GM18858 (cell line): ENCODE measurements at regions not wholly inside any gene's neighbourhood (a gene's known extent, or its start where the extent isn't known, plus 50 kb on each side); places are given as distances from the start of the nearest gene placed in this dataset.
A peak's percentile ranks its signal among the peaks of the same experiment; 100 is the strongest.
"Not testable (repeated sequence)": the region's sequence is repeated elsewhere in the genome, so short reads cannot be mapped to it uniquely, and the experiment has no call there.

Experiments used
- ATAC-seq: cut with Tn5 transposase; IDR thresholded peaks from one replicate; pipeline ENCODE4 v1.9.1; 2021; ENCODE audit not compliant: unreplicated experiment

DNA sequence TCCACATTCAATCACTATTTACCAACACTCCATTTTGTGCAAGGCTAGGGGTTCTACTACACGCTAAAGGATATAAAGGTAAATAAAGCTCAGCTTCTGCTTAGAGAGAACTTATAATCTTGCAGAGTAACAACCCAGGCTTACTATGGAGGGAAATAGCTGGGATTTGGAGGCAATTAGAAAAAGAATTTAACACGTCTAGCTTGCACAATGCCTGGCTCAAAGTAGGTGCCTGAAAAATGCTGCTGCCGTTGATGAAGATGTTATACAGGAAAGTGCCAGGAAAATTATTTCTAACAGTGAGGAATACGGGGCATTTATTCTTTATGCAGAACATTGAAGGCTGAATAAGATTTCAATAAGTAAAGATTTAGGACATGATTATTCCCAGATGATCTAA is 214.2 kb downstream of the KITLG start:
- ATAC-seq, result no peak

DNA sequence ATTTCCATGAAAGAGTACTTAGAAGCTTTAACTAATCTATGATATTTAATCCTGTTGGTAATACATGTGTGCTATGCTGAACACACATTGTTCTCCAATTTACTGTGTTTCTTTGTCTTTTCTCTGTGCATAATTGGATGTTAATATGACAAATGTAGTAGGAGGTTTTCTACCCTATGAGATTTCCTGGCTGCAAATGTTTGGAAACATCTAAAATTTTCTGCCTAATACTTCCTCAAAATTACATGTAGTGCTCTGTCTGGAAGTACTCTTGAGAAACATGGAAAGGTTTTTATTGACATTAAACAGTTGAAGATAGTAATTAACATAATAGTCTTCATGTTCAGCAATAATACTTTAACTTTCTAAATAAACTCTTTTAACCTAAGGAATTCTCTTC is 213.0 kb downstream of the KITLG start:
- no peak for ATAC-seq

DNA sequence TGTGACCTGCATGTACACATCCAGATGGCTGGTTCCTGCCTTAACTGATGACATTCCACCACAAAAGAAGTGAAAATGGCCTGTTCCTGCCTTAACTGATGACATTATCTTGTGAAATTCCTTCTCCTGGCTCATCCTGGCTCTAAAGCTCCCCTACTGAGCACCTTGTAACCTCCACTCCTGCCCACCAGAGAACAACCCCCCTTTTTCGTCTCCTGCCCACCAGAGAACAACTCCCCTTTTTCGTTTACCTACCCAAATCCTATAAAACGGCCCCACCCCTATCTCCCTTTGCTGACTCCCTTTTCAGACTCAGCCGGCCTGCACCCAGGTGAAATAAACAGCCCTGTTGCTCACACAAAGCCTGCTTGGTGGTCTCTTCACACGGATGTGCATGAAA is 212.2 kb downstream of the KITLG start:
- not testable (repeated sequence) for ATAC-seq

DNA sequence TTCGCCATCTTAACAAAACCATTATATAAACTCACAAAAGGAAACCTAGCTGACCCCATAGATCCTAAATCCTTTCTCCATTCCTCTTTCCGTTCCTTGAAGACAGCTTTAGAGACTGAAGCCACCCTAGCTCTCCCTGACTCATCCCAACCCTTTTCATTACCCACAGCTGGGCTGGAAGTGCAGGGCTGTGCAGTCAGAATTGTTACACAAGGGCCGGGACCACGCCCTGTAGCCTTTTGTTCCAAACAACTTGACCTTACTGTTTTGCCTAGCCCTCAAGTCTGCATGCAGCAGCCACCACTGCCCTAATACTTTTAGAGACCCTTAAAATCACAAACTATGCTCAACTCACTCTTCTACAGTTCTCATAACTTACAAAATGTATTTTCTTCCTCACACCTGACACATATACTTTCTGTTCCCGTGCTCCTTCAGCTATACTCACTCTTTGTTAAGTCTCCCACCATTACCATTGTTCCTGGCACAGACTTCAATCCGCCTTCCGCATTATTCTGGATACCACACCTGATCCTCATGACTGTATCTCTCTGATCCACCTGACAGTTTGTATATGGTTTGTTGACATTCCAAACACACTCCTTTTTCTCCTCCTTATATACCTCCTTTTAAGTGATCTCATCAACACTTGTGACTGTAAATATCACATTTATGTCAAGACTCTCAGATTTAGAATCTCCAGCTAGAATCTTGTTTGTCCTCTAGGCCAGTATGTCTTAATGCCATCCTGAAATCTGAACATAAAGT is 208.7 kb downstream of the KITLG start:
- no peak for ATAC-seq

DNA sequence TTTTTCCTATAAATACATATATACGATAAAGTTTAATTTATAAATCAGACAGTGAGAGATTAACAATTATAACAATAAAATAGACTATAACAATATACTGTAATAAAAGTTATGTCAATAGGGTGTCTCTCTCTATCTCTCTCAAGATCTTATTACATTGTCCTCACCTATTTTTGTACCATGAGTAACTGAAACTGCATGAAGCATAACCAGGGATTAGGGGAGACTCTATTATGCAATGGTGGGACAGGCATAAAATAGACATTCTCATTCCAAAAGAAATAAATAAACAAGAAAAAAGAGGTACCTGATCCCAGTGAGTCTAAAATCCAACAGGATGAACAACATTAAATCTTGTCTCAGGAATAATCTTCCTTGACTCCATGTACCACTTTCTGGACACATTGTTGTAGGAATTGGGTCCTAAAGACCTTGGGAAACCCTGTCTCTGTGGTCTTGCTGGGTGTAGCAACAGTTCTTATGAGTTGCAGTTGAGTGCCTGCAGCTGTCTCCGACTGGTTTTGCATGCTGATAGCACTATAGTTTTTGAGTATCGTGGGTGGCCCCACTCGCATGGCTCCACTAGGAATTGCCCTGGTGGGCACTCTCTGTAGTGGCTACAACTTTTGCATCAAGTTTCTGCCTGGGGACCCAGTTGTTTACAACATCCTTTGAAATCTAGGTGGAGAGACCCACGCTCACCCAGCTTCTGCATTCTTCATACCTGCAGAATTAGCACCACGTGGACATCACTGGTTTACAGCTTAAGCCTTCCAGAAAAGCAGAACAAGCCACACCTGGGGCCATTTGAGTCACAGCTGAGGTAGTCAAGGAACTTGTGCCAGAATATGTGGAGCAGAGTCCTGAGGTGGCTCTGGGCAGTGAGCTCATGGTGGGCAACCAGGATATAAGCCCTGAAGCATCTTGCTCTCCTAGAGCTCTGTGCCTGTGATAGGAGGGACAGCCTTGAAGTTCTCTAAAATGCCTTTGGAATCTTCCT is 204.7 kb downstream of the KITLG start:
- no peak for ATAC-seq

DNA sequence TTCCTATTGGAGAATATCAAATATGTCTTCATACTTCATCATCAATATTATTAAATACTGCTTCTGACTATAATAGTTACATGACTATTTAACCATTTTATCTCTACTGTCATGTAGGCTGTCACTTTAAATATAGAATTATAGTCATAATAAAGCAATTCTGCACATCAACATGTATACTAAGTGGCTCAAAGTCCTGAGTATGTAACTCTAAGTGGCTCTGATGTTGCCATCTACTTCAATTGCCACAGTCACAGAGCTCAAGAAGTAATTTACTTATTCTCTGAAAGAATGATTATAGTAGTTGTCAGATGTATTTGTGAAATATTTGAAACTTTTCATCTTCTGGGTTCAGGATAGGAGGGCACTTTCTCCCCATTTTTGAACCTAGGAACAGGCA is 202.3 kb downstream of the KITLG start:
- no peak for ATAC-seq

DNA sequence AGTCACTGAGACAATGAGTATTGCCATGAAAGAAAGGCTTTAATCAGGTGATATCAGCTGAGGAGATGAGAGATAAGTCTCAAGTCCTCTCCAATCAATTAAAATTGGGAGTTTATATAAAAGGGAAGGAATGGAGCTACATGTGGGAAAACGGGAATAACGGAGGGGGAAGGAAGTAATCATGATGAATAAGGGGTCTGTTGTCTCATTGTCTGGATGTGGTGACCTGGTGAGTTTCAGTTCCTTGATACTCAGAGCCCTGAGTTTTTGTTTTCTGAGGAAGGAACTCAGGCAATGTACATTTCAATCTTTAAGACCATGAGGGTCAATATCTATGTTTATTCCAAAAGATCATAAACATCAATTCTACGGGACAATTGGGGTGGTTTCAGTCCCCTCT is 198.8 kb downstream of the KITLG start:
- ATAC-seq, result no peak

DNA sequence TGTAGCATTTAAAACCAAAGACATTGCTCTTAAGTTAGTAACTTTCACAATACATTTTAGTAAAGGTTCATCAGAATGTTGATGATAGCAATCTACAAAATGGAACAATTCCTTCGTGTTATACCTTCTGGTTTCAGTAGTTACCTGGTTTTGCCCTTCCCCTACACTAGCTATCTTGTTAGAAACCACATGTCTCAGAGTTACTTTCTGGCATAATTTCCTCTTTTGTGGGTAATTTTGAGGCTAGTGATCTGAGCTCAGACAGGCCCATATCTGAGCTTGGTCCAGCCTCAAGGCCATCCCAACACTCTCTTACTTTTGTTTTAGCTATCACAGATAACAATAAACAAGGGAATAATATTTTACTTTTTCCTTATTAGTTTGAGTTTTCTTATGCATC is 196.9 kb downstream of the KITLG start:
- peak; percentile 52 for ATAC-seq

DNA sequence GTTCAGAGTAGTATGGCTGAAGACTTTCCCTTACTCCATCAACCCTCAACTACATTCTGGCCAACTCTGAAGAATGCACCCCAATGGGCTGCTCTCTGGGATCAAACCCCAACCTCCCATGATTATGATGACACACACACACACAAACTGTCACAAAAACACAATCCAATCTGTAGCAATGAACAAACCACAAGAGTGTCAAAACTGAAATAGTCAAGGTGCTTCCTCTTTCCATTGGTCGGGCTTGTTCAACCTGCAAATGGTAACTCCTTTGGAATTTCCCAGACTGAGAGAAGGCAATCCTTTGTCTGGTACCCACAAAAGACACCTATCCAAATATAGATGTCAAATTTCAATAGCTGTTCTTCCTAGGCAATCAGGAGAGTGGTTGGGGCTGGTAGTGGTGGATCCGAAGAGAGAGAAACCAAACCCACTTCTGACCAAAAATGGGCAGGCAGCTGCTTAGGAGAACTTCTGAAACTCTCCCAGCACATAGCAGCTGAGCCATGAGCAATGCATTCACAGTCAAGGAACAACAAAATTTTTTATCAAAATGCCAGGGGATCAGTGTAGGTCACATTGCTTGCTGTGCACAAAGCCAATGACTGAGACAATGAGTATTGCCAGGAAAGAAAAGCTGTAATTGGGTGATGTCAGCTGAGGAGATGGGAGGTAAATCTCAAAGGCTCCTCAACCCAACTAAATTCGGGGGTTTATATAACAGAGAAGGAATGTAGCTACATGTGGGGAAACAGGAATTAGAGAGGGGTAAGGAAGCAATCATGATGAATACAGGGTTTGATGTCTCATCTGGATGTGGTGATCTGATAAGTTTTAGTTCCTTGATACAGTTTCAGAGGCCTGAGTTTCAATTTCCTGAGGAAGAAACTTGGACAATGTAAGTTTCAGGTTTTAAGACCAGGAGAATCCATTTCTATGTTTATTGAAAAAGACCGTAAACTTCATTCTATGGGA is 191.4 kb downstream of the KITLG start:
- ATAC-seq, result peak; percentile 51

DNA sequence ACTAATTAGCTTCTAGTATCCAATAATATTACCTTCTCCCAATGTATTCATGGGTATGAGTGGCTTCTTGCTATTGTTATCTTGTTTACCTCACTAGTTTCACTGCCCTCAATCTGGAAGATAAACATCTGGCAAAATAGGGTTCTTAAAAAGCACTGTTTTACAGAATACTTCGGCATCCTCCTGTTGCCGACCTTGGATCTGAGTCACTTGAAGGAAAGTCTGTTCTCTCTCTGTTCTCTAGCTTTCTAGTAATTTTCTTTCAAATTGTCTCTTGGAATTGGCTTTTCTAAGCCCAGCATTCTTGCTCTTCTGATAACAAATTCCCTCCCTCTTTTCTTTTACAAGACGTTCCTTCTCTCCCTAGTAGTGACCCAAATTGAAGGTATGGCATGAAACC is 189.5 kb downstream of the KITLG start:
- ATAC-seq, result no peak

DNA sequence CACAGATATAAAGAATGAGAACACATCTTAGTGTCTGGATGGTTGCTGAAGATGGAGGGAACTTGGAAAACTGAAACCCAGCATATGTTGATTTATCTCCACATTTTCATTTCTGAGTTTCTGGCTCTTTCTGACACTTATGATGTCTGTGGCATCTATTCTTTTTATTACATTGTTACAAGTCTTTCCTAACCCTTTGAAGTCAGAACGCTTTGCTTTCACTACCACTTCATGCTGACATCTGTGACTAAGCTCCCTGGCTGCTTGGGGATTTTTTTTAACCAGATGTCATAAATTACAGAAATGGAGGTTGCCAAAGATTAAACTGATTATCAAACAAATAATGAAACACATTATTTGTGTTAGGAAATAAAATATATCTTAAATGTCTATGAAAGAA is 188.7 kb downstream of the KITLG start:
- ATAC-seq, result peak; percentile 65

DNA sequence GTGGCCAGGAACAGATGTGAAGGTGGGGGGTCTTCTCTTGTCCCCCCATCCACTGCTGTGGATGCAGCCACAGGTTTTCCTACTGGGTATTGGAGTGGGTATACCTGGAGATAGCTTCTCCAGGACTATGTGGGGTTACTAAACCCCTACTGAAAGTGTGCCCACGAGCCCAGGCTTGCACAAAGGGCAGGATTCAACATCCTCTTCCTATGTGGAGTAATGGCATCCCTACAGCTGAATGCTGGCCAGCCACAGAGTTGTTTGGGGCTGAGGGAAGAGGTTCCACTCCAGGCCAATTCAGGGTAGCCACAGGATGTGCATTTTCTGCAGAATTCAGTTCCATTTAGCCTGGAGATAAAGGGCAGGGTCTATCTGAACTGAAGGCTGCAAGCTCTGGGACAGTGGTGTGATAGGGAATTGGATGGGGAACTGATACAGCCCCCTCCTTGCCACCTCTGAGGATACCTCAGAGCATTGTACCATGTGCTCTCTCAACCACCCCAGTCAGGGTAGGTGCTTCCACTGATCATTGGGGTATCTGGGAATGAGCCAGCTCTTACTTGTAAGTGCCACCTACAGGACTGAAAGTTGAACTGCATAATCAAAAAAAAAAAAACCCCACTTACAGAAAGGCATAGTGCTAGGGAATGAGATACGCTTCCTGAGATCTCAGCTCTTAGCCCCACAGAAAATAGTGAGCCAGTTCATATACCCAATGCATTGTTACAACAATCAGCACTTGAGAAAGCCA is 187.1 kb downstream of the KITLG start:
- ATAC-seq, result no peak

DNA sequence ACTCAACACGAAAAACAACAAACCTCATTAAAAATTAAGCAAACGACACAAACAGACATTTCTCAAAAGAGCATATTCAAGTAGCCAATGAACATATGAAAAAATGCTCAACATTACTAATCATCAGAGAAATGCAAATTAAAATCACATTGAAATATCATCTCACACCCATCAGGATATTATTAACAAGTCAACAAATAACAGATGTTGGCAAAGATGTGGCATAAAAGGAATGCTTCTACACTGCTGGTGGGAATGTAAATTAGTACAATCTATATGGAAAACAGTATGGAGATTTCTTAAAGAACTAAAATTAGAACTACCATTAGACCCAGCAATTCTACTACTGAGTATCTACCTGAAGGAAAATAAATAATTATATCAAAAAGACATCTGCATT is 182.2 kb downstream of the KITLG start:
- no peak for ATAC-seq

DNA sequence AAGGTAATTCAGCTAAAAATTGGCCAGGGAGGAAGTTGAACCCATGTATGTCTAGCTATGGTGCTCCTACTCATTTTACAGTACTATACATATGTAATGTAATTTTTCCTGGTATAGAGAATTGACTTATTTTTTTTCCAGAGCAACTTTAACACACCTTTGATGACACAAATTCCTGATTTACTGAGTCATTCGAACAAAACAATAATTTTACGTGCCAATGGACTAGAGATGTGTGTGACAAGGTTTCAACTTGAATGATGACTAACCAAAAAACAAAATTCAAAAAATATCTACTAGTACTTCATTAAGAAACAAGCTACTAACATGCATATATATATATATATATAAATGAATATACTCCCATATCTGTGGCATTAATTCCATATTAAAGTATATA is 180.5 kb downstream of the KITLG start:
- ATAC-seq, result no peak

DNA sequence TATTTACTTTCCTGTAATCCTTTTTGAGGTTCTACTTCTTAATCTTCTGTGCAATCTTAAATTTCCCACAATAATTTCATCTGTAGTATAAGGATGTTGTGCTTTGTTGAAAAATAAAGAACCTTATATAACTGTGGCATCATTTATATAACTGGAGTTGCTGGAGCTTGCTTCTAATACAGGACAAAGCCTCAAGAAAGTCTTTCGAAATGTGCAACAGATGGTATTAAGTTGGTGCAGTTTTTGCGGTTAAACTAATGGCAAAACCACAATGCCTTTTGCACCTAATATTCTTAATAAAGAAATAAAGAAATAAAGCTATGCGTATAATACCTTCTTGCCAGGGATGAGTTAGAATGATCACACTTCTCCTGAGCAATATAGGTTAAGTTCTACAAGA is 180.0 kb downstream of the KITLG start:
- ATAC-seq, result no peak

DNA sequence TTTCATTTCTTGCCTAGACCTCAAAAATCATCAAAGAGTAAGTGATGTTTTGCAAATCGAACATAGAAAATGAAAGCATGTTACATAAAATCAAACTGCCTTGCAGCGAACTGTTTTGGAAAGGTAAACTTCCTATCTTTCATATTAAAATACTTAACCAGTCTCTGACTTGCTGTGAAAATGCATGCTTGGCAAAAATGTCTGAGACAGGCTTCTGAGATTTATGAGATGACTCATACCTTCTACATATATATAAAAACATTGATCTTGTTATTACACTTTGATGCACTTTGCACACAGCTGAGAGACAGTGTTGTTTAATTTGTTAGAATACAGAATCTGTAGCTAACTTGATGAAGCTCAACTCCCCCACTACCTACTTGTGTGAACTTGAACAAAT is 179.1 kb downstream of the KITLG start:
- no peak for ATAC-seq

DNA sequence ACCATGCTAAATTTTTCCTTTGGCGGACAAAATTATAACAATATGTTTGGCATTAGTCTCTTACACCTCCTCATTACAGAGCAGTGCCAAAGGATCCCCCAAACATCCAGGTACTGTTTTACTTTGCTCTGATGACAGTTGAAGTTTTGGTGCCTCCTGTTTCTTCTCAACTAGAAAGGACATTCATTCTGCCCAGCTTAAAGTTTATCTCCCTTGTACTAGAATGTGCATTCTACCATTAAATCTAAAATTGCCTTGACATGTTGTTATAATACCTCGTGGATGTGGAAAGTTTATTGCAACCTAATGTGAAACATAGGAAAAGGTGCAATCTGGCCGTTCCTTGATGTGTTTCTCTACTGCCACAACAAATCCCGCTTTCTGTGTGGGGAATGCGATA is 173.4 kb downstream of the KITLG start:
- no peak for ATAC-seq

DNA sequence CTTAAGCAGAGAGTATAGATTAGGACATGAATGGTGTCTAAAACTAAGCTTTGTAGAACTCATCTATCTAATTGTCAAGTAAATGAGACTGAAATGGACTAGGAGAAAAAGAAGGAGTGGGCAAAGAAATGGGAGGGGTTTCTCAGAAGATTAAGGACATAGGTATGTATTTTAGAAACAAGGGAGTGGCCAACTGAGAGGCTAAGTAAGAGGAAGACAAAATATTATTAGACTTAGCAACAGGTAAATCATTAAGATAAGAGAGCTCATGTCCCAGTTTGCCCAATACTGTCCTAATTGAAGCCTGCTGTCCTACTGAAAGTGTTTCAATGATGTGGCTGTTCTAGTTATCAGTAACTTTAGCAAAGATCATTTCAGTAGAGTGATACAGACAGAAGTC is 171.4 kb downstream of the KITLG start:
- ATAC-seq, result no peak

DNA sequence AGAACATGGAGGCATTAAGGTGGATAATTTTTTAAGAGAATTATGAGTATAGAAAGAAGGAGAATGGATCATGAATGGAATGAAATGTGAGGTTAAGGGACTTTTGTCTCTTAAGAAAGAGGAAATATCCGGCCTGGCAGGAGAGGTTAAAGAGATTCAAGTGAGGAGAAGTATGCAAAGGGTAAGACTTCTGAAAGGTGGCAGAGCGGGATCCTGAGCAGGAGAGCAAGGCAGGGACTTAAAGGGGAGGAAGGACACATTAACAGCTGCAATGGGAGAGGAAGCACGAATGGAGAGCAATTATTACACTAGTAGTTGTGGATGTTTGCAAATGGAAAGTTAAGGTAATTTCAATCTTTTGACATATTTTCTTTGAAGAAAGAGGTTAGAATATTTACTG is 171.0 kb downstream of the KITLG start:
- ATAC-seq, result no peak

DNA sequence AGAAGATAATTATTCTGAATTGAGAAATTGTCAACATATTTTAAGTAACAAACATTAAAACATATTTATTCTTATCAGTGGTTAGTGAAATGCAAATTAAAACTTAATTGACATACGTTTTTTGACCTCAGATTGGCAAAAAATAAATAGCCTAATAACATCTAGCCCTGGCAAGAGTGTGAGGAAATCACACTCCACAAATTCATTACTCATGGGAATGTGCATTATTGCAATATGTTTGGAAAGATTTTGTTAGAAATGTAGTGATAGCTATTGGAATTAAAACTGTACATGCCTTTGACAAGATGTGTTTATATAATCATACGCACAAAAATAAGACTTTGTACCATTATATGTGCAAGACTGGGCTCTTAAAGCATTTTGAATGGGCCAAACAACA is 168.6 kb downstream of the KITLG start:
- ATAC-seq, result no peak
